Fibroblast of villous mesenchyme (primary cell): ENCODE measurements at regions not wholly inside any gene's neighbourhood (a gene's known extent, or its start where the extent isn't known, plus 50 kb on each side); places are given as distances from the start of the nearest gene placed in this dataset.

ENCODE experiments used
- DNase-seq: peaks from one replicate; pipeline ENCODE4 v3.0.0-alpha.2; 2010; ENCODE audit warnings: low read depth
- H3K4me3 ChIP-seq: 2 replicates; pipeline ENCODE4 v1.5.1; 2011; ENCODE audit warnings: low read depth, mild to moderate bottlenecking, low read length
- CTCF ChIP-seq: IDR thresholded peaks from 2 replicates; pipeline ENCODE4 v1.5.1; 2012; ENCODE audit warnings: low read depth, mild to moderate bottlenecking, low read length; ENCODE audit not compliant: insufficient read depth

GRCh38 chr1:243903041-243903440 is 53.0 kb upstream of the AKT3 start:
- no peak for TF ChIP-seq CTCF
- no peak for DNase-seq
- H3K4me3 ChIP-seq: no peak overlapping the region

- no peak for DNase-seq
- no peak overlapping the region for H3K4me3 ChIP-seq
- no peak for TF ChIP-seq CTCF
Measured at GRCh38 chr1:243902100-243902499, 52.1 kb upstream of the AKT3 start.
